ENCODE measurements at regions not wholly inside any gene's neighbourhood (a gene's known extent, or its start where the extent isn't known, plus 50 kb on each side); places are given as distances from the start of the nearest gene placed in this dataset.

DNA sequence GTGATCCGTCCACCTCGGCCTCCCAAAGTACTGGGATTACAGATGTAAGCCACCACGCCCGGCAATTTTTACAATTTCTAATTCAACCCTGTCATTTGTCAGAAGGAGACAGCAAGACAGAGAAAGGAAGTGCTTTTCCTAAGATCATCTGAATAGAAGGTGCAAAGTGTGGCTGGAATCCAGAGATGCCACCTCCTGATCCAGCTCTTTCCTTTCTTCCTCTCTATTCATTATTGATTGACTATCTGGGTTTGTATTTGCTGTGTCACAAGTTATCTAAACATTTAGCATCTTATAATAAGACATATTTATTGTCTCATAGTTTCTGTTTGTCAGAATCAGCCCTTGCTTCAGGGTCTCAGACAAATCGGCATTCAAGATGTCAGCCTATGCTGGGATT lies 217.7 kb downstream of the BCAS1 start:
- DNase-seq (ENCODE audit: low read depth) = no peak
- no peak overlapping the region for H3K4me3 ChIP-seq (ENCODE audit: low read depth, low read length)
- in situ Hi-C loops (cut with HindIII; ENCODE audit: low sequenced_read_pairs) = no loop called here
- TF ChIP-seq, protein P1, sequence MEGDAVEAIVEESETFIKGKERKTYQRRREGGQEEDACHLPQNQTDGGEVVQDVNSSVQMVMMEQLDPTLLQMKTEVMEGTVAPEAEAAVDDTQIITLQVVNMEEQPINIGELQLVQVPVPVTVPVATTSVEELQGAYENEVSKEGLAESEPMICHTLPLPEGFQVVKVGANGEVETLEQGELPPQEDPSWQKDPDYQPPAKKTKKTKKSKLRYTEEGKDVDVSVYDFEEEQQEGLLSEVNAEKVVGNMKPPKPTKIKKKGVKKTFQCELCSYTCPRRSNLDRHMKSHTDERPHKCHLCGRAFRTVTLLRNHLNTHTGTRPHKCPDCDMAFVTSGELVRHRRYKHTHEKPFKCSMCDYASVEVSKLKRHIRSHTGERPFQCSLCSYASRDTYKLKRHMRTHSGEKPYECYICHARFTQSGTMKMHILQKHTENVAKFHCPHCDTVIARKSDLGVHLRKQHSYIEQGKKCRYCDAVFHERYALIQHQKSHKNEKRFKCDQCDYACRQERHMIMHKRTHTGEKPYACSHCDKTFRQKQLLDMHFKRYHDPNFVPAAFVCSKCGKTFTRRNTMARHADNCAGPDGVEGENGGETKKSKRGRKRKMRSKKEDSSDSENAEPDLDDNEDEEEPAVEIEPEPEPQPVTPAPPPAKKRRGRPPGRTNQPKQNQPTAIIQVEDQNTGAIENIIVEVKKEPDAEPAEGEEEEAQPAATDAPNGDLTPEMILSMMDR (IDR thresholded peaks at IDR 0.05; ENCODE audit: low read depth, low read length, missing control alignments) = no peak

DNA sequence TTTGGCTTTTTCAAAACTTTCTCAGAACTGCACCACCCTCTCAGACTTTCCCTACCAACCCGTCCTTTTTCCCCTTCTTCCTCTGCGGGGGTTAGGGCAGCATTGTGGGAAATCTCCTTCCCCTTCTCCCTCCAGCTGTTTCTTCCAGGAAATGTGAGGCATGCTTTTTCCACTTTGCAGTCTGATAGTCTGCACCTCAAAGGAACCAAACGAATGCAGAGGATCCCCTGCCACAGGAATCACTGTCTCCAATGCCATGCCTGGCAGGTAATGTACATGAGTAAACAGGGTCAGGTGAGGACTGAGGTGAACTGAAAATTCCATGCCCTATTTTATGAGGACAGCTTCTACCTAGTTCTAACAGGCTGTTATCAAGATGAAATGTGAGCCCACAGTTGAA lies 218.4 kb downstream of the BCAS1 start:
- TF ChIP-seq, protein P1 (IDR thresholded peaks at IDR 0.05; ENCODE audit: low read depth, low read length, missing control alignments) = no peak
- DNase-seq (ENCODE audit: low read depth) = no peak
- no peak overlapping the region for H3K4me3 ChIP-seq (ENCODE audit: low read depth, low read length)
- in situ Hi-C loops (cut with HindIII; ENCODE audit: low sequenced_read_pairs) = no loop called here

DNA sequence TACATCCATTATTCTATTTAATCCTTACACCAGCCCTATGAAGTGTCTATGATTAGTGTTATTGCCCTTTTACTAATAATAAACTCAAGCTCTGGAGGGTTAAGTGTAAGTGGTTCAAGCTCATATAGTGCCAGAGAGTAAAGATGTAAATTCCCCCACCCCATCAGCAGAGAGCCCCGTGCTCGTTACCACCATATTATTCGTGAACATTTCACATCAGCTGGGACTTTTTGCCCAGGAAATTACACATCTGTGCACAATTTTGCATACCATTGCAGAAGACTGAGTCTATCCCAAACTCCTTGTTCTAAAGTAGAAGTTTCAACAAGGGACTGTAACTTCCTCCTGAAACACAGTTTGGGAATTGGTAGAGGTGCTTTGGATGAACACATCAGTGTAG lies 220.1 kb downstream of the BCAS1 start:
- in situ Hi-C loops (cut with HindIII; ENCODE audit: low sequenced_read_pairs) = no loop called here
- no peak overlapping the region for H3K4me3 ChIP-seq (ENCODE audit: low read depth, low read length)
- no peak for DNase-seq (ENCODE audit: low read depth)
- TF ChIP-seq, protein P1 (IDR thresholded peaks at IDR 0.05; ENCODE audit: low read depth, low read length, missing control alignments) = no peak

DNA sequence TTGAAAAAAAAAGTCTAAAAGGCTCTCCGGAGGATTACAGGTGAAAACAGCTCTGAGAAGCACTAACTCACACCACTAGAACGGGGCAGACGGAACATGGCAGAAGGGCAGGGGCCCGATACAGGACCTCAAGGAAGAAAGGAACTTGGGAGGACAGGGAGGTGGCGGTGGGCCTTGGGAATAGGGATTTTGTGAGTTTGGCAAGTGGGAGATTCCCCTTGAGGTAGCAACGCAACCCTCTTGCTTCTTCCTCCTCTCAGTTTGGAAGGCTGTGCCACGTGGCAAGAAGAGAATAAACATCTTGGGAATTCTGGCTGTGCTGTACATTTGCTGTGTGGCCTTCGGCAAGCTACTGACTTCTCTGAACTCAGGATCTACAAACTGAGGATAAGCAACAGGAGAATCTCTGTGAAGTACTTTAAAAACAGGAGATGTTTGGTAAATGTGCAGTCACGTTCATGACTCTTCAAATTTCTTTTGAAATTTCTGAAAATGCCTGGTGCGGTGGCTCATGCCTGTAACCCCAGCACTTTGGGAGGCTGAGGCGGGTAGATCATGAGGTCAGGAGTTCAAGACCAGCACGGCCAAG lies 220.8 kb downstream of the BCAS1 start:
- in situ Hi-C loops (cut with HindIII; ENCODE audit: low sequenced_read_pairs) = no loop called here
- DNase-seq (ENCODE audit: low read depth) = no peak
- no peak overlapping the region for H3K4me3 ChIP-seq (ENCODE audit: low read depth, low read length)
- TF ChIP-seq, protein P1 (IDR thresholded peaks at IDR 0.05; ENCODE audit: low read depth, low read length, missing control alignments) = no peak

DNA sequence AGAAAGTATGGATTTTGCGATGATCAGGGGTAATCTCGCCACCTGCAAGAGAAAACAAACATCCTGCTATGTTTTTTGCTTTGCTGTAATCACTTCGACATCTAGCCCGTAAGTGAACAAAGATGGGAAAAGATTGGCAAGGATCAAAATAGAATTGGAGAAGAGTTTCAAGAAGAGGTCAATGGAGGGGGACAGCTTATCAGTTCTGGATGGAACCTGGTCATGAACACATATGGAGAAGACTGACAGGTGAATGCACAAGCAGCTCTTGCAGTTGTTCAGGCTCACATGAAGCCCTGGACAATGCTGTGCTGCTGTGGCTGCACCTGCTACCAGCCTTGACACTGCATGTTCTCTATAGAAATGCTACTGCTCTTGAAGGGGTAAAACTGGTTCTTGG lies 222.1 kb downstream of the BCAS1 start:
- H3K4me3 ChIP-seq (ENCODE audit: low read depth, low read length) = no peak overlapping the region
- no peak for DNase-seq (ENCODE audit: low read depth)
- in situ Hi-C loops (cut with HindIII; ENCODE audit: low sequenced_read_pairs) = no loop called here
- TF ChIP-seq, protein P1 (IDR thresholded peaks at IDR 0.05; ENCODE audit: low read depth, low read length, missing control alignments) = no peak

DNA sequence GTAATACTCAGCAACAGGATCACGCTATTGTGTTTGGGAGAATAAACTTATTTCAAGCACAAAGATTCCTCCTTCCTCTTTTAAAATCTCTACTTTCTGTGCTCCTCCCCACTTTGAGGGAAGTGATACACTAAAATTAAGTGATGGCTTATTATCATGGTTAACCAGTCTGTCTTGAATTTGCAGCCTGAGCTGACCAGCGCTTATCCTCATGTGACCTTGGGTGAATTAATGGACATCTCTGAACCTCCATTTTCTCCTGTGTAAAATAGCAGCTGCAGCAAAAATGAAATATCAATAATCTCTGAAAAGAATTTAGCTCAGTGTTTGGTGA lies 222.6 kb downstream of the BCAS1 start:
- in situ Hi-C loops (cut with HindIII; ENCODE audit: low sequenced_read_pairs) = no loop called here
- TF ChIP-seq, protein P1 (IDR thresholded peaks at IDR 0.05; ENCODE audit: low read depth, low read length, missing control alignments) = no peak
- no peak overlapping the region for H3K4me3 ChIP-seq (ENCODE audit: low read depth, low read length)
- DNase-seq (ENCODE audit: low read depth) = no peak

Measured in astrocyte of the cerebellum (primary cell).